ENCODE measurements at regions not wholly inside any gene's neighbourhood (a gene's known extent, or its start where the extent isn't known, plus 50 kb on each side); places are given as distances from the start of the nearest gene placed in this dataset.
"Not testable (repeated sequence)": the region's sequence is repeated elsewhere in the genome, so short reads cannot be mapped to it uniquely, and the experiment has no call there.

GRCh38 chr4:133598779-133599178, 449.7 kb downstream of the PCDH10 start:
- ATAC-seq (no peak), DNase-seq (ENCODE audit: low spot score) (no peak)

DNA sequence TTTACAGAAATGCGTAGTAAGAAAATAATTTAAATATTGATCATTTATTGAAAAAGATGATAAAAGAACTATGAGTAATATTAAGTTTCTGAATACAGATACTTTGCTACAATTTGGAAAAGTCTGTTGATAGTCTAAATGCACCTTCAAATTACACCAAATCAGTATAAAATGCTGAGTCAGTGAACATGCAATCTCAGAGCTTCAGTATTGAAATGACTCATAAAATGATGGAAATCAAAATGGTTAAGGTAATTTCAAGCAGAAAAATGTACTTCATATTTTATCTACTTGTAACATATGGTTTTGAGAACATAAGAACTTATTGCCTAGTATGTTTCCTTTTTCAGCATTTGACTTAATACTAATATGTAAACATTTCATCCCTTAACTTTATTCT, 448.2 kb downstream of the PCDH10 start:
- DNase-seq (ENCODE audit: low spot score) (no peak), ATAC-seq (no peak)

DNA sequence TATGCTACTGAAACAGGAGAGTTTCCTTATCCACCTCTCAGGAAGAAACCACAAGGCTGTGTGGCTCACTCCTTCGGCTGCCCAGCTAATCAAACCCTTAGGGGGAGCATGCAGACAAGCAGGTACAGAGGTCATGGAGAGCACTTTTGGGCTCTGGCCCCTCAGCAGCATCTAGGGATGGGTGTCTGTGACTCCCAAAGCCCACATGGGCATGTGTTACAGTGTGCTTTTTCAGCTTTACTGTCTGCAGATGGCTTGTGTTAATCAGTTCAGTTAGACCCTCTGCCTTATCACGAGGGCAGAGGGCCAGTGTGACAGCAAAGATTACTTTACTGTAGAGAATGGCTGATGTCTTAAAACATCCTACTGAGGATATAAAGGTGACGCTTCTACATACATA, 447.4 kb downstream of the PCDH10 start:
- DNase-seq (ENCODE audit: low spot score) (no peak), ATAC-seq (no peak)

DNA sequence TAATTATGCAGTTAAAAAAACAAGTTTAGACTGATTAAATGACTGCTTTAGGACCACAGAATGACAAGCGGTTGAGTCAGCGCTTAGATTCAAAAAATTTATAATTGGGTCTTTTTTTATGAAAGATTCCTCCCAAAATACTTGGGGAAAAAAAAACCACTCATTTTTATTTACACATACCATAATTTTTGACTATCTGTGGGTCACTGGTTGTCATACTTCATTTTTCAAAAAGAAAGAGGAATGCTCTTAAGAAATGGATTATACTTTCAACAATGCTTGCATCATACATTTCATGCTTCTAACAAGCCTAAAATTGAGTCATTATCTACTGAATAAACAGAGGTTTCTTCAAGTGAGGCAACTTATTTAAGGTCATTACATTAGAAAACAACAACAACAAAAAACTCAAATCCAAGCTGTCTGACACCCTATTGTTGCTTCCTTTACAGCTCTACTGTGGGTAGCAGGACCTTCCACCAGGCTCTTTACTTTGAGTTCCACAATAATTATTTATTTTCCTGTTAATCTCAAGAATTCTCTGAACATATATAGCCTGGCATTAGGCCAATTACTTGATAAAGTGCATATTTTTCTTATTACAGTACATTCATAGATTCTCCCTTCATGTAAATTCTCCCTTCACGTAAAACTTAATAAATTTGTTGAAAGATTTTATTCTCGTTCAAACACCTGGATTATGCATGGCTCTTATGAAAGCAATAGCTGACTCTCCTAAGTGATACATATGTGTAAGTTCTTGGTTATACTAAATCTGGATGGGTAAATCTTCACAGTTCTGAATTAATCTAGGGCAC, 445.5 kb downstream of the PCDH10 start:
- DNase-seq (ENCODE audit: low spot score) (no peak), ATAC-seq (no peak)

DNA sequence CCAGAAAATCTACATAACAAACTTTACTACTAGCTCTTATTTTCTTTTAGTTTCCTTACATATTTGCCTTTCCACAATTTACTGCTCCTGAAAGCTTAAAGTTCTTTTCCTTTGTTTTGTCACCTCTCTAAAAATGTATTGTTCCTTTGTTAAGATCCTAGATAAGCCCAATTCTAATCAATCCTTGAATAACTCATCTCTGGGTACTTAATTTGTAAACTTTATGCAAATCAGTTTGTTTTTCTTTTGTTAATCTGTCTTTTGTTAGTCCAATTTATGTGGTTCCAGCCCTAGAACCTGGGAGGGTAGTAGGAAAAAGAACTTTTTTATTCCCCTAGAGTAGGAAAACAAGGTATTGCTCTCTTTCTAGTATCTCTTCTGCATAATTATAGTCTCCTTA, 444.7 kb downstream of the PCDH10 start:
- ATAC-seq, result no peak
- DNase-seq (ENCODE audit: low spot score), result no peak

GRCh38 chr4:133592591-133592990, 443.5 kb downstream of the PCDH10 start:
- no peak for ATAC-seq
- DNase-seq (ENCODE audit: low spot score), result no peak

DNA sequence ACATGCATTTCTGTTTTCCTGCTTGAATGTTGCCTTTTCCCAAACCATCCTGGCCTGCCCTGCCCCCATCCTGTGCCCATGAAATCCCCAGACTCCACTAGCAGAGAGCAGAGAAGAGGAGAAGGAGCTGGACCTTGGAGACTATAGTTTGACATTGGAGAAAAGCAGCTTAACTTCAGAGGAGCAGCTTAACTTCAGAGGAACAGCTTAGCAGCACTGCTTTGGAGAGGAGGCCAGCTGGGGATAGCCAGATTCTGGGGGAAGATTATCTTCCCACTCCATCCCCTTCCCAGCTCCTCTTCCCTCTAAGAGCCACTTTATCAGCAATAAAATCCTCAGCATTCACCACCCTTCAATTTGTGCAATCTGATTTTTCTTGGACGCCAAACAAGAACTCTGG, 443.0 kb downstream of the PCDH10 start:
- ATAC-seq (no peak), DNase-seq (ENCODE audit: low spot score) (no peak)

GRCh38 chr4:133588306-133588705, 439.2 kb downstream of the PCDH10 start:
- no peak for ATAC-seq
- no peak for DNase-seq (ENCODE audit: low spot score)

DNA sequence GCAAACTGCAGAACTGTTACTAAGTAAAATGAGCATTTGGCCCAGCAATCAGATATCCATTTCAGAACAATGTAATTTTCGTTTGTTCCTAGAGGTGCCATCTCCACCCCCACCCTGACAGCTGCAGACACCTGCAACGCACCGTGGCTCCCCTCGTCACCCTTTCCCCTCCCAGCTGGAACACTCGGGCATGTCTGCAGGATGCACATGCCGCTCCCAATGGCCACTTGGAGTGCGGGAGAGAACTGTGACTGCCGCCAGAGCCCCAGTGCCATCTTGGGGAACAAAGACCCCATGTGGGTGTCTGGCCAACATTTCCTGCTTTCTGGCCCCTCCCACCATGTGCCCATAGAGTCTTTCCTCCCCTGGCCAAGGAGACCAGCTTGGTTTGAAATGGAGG, 436.2 kb downstream of the PCDH10 start:
- ATAC-seq, result no peak
- DNase-seq (ENCODE audit: low spot score), result no peak

DNA sequence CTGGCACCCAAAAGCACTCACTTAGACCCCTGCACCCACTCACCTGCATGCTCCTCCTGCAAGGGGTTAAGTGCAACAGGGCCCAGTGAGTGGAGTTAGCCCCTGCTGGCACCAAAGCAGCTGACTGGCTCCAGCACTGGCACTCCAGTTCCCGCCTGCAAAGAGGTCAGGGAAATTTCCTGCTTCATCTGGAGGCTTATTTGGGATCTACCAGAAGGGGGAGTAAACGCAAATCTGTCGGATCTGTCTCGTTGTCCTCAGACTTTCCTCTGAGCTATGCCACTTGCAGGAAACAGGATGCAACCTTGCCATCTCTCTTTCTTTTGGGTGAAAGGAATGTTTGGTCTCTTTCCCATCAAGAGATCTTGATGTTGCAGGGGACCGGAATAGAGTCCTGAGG, 435.6 kb downstream of the PCDH10 start:
- DNase-seq (ENCODE audit: low spot score) (no peak), ATAC-seq (no peak)

DNA sequence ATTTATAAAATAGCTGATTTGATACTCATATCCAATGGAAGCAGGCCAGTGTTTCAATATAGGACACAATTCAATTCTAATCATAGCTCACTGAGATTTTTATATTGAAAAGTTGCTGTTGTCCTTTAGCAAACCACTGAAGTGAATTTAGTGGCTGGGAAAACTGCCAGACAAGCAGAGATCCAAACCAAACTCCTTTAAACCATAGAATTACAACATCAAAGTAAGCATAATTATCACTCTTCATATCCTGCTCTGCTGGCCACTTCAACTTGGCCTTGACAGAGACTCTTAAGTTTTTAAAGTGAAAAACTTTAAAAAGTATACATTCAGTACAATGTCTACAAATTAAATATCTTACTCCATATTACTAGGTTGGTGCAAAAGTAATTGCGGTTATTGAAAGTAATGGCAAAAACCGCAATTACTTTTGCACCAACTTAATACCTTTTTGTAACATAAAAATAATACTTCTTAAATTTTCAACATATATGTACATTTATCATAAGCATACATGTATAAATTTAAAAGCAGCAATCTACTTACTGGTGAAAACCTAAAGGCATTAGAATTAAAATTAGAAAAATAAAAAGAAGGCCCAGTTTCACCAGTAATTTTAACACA, 433.0 kb downstream of the PCDH10 start:
- ATAC-seq (no peak), DNase-seq (ENCODE audit: low spot score) (no peak)

- DNase-seq (ENCODE audit: low spot score), result no peak
- no peak for ATAC-seq
These were observed 425.2 kb downstream of the PCDH10 start for GRCh38 chr4:133574248-133574647.

DNA sequence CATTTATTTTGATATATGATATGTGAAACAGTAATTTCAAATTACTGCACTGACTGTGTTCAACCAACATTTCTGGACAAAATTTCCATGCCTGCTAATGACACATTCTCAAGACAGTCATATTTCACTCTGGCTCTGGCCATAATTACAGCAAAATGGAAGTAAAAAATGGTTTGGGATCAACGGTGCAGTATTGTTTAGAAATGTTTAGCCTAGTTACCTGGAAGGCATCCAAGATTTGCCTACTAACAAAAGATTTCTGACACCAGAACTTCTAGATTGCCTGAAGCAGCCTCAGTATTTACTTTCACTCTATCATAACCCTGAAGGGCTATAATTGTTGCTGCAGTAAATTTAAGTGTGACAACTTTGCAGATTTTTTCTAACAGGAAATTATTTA, 416.3 kb downstream of the PCDH10 start:
- ATAC-seq (no peak), DNase-seq (ENCODE audit: low spot score) (no peak)

GRCh38 chr4:133559987-133560386, 410.9 kb downstream of the PCDH10 start:
- no peak for DNase-seq (ENCODE audit: low spot score)
- ATAC-seq, result no peak

DNA sequence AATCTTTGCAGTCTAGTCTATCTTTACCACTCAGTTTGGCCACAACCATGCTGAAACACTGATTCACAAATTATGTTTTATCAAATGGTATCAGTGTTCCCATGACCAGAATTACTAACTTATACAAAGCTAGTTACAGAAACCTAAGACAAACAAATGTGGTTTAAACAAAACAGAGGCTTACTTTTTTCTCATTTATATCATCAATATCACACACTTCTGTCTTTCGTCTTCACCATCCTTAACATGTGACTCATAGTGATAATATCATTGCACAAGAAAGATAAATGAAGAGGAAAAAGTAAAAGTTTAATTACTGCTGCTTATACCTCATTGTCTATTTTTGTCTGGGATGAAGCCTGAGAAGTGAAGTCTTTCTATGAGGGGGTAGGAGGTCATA, 406.6 kb downstream of the PCDH10 start:
- DNase-seq (ENCODE audit: low spot score) (no peak), ATAC-seq (no peak)

- DNase-seq (ENCODE audit: low spot score), result no peak
- no peak for ATAC-seq
These were observed 401.3 kb downstream of the PCDH10 start for GRCh38 chr4:133550436-133550835.

DNA sequence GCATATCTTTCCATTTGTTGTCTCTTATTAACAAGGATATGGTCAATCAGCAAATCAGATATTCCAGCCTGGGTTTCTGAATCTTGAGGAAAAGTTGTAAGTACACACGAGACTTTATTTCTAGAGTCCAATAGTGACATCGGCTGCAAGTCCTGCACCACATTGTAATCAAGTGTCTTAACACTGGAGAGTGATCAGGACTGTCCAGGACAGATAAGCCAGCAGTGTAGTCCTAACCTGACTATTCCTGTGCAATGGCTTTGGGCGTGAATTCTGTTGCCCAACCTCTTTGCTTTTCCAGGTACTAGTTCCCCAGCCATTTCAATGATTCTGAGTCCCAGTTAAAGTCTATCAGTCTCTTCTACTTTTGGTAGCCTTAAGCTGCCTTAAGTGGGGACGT, 395.0 kb downstream of the PCDH10 start:
- no peak for ATAC-seq
- no peak for DNase-seq (ENCODE audit: low spot score)

GRCh38 chr4:133537780-133538281, 388.7 kb downstream of the PCDH10 start:
- ATAC-seq (no peak), DNase-seq (ENCODE audit: low spot score) (no peak)

DNA sequence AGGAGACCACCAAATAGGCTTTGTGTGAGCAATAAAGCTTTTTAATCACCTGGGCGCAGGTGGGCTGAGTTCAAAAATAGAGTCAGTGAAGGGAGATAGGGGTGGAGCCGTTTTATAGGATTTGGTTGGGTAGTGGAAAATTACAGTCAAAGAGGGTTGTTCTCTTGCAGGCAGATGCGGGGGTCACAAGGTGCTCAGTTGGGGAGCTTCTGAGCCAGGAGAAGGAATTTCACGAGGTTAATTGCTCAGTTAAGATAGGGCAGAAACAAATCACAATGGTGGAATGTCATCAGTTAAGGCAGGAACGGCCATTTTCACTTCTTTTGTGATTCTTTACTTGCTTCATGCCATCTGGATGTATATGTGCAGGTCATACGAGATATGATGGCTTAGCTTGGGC, 385.1 kb downstream of the PCDH10 start:
- not testable (repeated sequence) for DNase-seq (ENCODE audit: low spot score); ATAC-seq

DNA sequence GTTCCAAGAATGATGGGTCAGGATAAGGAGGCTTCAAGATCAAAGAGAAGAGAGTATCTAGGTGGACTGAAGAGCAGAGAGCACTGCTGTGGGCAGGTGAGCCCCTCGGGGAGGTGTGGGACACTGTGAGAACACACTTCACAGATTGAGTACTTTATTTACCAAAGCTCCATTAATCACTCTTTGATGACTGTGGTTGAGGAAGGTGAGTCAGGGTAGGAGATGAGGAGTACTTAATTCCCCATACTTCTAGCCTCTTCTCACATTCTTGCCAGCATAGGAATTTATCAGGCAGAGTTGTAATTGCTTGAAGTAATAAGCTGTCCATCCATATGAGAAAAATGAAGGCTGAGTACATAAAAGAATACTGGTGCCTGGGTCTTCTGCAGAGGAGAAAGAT, 375.3 kb downstream of the PCDH10 start:
- DNase-seq (ENCODE audit: low spot score) (no peak), ATAC-seq (no peak)

DNA sequence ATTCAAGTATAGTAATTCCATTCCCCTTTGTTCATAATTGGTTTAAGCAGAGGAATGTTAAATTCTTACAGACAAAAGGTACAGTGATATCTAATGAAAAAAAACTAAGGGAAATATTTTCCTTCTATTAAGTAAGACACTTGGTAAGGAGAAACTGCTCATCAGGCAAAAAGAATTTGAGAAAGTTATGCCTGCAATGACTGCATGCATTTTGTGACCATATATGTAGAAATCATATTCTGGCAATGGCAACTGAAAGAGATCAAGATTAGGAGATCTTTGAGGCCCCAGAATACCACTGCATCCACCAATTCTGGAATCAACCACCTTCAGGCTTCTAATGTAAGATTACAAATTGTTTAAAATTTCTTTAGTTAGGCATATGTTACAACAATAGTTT, 364.8 kb downstream of the PCDH10 start:
- no peak for ATAC-seq
- no peak for DNase-seq (ENCODE audit: low spot score)

- no peak for DNase-seq (ENCODE audit: low spot score)
- ATAC-seq, result no peak
These were observed 349.1 kb downstream of the PCDH10 start for GRCh38 chr4:133498149-133498548.

DNA sequence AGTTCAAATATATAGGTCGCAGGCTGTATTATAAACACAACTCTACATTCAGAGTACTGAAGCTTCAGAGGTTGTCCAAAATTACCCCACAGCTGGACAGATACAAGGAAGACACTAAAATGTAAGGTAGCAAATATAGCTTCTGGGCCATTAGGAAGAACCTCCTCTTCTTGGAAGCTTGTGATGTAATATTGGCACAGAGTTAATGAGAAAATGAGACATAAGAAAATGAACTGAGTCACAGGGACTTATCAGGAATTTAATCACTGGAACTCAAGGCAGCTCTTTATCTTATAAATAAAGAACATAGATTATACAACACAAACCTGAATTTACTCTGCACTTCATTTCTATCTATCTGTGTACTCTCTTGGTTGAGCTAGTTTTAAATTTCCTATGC, 344.7 kb downstream of the PCDH10 start:
- DNase-seq (ENCODE audit: low spot score) (no peak), ATAC-seq (no peak)

Data from left lobe of liver (tissue), 2 donors.